ENCODE measurements at regions not wholly inside any gene's neighbourhood (a gene's known extent, or its start where the extent isn't known, plus 50 kb on each side); places are given as distances from the start of the nearest gene placed in this dataset.

DNA sequence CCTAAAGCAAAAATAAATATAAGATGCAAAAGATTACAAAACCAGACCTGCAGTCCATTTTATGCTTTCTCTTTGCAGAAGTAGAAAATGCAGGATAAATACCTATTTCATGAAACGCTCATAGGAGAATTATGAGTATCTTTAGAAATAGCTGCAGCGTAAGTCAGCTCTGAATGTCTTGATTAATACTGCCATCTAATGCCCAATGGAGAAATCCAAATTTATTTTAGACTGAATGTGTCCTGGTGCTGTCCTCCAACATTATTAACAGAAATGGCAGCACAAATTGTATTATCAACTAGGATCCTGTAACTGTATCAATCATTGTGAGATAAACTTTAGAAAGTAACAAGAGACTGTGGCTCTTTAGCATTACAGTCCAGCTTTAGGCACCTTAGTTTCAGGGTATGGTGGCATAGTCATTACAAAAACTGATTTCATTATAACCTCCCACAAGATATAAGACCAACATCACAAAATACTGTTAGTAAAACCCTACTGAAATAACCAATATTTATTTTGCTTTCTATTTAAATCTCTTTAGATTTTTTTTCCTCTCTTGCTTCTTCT is 162.1 kb upstream of the MIR17HG start:
- H3K27ac ChIP-seq, result no peak overlapping the region
- H3K27me3 ChIP-seq (replicated peaks; ENCODE audit: insufficient read depth), result no peaks in the 10 kb centered on the region
- H3K36me3 ChIP-seq, result no peaks in the 10 kb centered on the region
- no peak overlapping the region for H3K4me3 ChIP-seq
- no peaks in the 10 kb centered on the region for H3K4me1 ChIP-seq (replicated peaks)
- 6% methylated on average over 2 of the region's 2 CpGs for WGBS
- no peaks in the 10 kb centered on the region for H3K9me3 ChIP-seq
- DNase-seq (ENCODE audit: low spot score), result no peak
- TF ChIP-seq, protein P1, sequence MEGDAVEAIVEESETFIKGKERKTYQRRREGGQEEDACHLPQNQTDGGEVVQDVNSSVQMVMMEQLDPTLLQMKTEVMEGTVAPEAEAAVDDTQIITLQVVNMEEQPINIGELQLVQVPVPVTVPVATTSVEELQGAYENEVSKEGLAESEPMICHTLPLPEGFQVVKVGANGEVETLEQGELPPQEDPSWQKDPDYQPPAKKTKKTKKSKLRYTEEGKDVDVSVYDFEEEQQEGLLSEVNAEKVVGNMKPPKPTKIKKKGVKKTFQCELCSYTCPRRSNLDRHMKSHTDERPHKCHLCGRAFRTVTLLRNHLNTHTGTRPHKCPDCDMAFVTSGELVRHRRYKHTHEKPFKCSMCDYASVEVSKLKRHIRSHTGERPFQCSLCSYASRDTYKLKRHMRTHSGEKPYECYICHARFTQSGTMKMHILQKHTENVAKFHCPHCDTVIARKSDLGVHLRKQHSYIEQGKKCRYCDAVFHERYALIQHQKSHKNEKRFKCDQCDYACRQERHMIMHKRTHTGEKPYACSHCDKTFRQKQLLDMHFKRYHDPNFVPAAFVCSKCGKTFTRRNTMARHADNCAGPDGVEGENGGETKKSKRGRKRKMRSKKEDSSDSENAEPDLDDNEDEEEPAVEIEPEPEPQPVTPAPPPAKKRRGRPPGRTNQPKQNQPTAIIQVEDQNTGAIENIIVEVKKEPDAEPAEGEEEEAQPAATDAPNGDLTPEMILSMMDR (IDR thresholded peaks at IDR 0.05), result peak in 3 of 4 experiments; percentile 24 to 51 (median 40)
- no peak for TF ChIP-seq POLR2AphosphoS5 (IDR thresholded peaks at IDR 0.05)
- intact Hi-C loops (cut with DNase I), result loop anchor here (2.0 kb wide), 1 partner anchor 51 kb away; no protein-coding TSS in a partner anchor

DNA sequence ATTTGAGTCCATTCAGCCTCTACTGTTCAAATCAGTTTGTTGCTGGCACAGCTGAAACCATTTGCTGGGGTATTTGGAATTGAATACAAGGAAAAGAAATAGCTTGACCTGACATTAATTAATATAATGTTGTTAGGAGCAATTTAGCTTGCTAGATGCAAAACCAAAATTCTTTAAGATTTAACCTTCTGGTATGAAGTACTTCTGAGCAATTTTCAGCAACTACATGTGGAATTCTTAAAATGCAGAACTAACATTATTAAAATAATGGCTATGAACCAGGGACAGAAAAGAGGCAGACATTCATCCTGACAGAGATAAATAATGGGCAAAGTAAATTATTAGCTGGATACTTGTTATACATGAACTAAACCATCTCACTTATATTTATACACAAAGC is 160.0 kb upstream of the MIR17HG start:
- H3K9me3 ChIP-seq, result no peaks in the 10 kb centered on the region
- H3K27me3 ChIP-seq (replicated peaks; ENCODE audit: insufficient read depth), result no peaks in the 10 kb centered on the region
- intact Hi-C loops (cut with DNase I), result no loop called here
- no peak for TF ChIP-seq POLR2A (IDR thresholded peaks at IDR 0.05)
- TF ChIP-seq, protein P1 (IDR thresholded peaks at IDR 0.05), result no peak
- no peak for TF ChIP-seq POLR2AphosphoS5 (IDR thresholded peaks at IDR 0.05)
- H3K4me3 ChIP-seq, result no peak overlapping the region
- no peak for DNase-seq (ENCODE audit: low spot score)
- H3K36me3 ChIP-seq, result no peaks in the 10 kb centered on the region
- H3K27ac ChIP-seq, result no peak overlapping the region
- H3K4me1 ChIP-seq (replicated peaks), result no peaks in the 10 kb centered on the region

DNA sequence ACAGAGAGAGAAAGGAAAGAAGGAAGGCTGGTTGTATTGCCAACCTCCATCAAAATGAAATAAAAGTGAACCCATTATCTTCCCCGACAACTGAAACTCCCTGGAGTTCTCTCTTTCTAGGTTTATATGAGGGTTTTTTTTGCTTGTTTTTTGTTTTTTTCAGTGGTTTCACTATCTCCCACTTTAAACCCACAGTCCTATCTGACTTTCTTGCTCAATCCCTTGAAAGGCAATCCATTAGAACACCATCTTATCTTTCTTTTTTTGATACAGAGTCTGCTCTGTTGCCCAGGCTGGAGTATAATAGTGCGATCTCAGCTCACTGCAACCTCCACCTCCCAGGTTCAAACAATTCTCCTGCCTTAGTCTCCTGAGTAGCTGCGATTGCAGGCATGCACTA is 158.0 kb upstream of the MIR17HG start:
- TF ChIP-seq POLR2A (IDR thresholded peaks at IDR 0.05) (no peak), POLR2AphosphoS5 (IDR thresholded peaks at IDR 0.05) (no peak)
- TF ChIP-seq, protein P1 (IDR thresholded peaks at IDR 0.05), result no peak
- Histone ChIP-seq H3K27ac (no peak overlapping the region), H3K36me3 (no peaks in the 10 kb centered on the region), H3K4me1 (replicated peaks) (no peaks in the 10 kb centered on the region), H3K4me3 (no peak overlapping the region), H3K27me3 (replicated peaks; ENCODE audit: insufficient read depth) (no peaks in the 10 kb centered on the region), H3K9me3 (no peaks in the 10 kb centered on the region)
- intact Hi-C loops (cut with DNase I), result no loop called here
- DNase-seq (ENCODE audit: low spot score), result no peak
- 90% methylated on average over 3 of the region's 3 CpGs for WGBS

DNA sequence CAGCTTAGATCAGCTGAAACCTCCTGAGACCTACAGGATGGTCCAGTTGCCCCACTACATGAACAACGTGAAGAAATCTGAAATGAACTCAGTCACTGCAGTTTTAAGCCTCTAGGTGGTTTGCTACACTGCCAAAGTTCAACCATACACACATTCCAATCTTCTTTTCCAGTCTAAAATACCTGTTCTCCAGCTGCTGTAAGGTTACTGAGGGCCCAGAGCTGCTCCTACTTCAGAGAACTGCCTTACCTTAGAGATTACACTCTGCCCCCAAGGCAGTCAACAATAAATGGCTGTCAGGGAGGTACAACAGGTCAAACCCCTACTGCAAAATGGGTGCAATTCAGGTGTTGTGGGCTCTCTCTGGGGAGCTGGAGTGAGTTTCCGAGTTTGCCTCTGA is 154.1 kb upstream of the MIR17HG start:
- H3K9me3 ChIP-seq, result no peaks in the 10 kb centered on the region
- no peak overlapping the region for H3K27ac ChIP-seq
- TF ChIP-seq POLR2A (IDR thresholded peaks at IDR 0.05) (no peak), POLR2AphosphoS5 (IDR thresholded peaks at IDR 0.05) (no peak)
- intact Hi-C loops (cut with DNase I), result no loop called here
- no peaks in the 10 kb centered on the region for H3K27me3 ChIP-seq (replicated peaks; ENCODE audit: insufficient read depth)
- DNase-seq (ENCODE audit: low spot score), result no peak
- H3K4me1 ChIP-seq (replicated peaks), result no peaks in the 10 kb centered on the region
- H3K36me3 ChIP-seq, result no peaks in the 10 kb centered on the region
- H3K4me3 ChIP-seq, result no peak overlapping the region
- 70% methylated on average over 2 of the region's 2 CpGs for WGBS

DNA sequence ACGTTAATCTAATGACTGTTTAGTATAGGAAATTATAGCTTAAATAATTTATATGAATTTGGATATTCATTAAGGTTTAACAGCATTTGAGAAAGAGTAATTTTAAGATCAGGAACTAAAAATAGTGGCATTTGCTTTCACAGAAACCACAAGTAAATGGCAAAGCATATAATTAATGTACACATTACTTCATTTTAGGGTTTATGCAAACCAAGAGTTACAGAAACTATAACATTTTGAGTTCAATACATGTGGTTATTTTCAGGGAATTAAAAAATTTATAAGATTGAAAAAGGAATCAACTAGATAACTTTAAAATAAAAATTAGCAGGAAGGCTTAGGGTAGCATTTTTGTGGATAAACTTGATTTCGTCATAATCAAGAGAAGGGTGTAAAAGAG is 151.7 kb upstream of the MIR17HG start:
- Histone ChIP-seq H3K9me3 (no peaks in the 10 kb centered on the region), H3K36me3 (no peaks in the 10 kb centered on the region), H3K27me3 (replicated peaks; ENCODE audit: insufficient read depth) (no peaks in the 10 kb centered on the region), H3K4me3 (no peak overlapping the region), H3K27ac (no peak overlapping the region), H3K4me1 (replicated peaks) (no peaks in the 10 kb centered on the region)
- intact Hi-C loops (cut with DNase I), result no loop called here
- TF ChIP-seq POLR2AphosphoS5 (IDR thresholded peaks at IDR 0.05), result no peak
- TF ChIP-seq, protein P1 (IDR thresholded peaks at IDR 0.05), result no peak
- no peak for TF ChIP-seq POLR2A (IDR thresholded peaks at IDR 0.05)
- DNase-seq (ENCODE audit: low spot score), result no peak
- 81% methylated on average over 2 of the region's 2 CpGs for WGBS

All from prostate gland (tissue), 2 donors.